Type B pancreatic cell (in vitro differentiated cells): ENCODE measurements at regions not wholly inside any gene's neighbourhood (a gene's known extent, or its start where the extent isn't known, plus 50 kb on each side); places are given as distances from the start of the nearest gene placed in this dataset.

Experiments
- DNase-seq: peaks from one replicate; pipeline ENCODE4 v3.0.0; 2021; ENCODE audit warnings: mixed read lengths; ENCODE audit not compliant: unreplicated experiment; ENCODE audit errors: extremely low spot score
- H3K27ac Mint-ChIP-seq: 2 replicates; pipeline ENCODE4 v1.8.0; 2021; ENCODE audit warnings: mild to moderate bottlenecking, mixed read lengths
- H3K27me3 Mint-ChIP-seq: 2 replicates; pipeline ENCODE4 v1.8.0; 2021; ENCODE audit warnings: mixed read lengths
- H3K36me3 Mint-ChIP-seq: 2 replicates; pipeline ENCODE4 v1.8.0; 2021; ENCODE audit warnings: mixed read lengths
- H3K4me1 Mint-ChIP-seq: one replicate; pipeline ENCODE4 v1.8.0; 2021; ENCODE audit warnings: mixed read lengths; ENCODE audit not compliant: unreplicated experiment
- H3K4me3 Mint-ChIP-seq: 2 replicates; pipeline ENCODE4 v1.8.0; 2021; ENCODE audit warnings: mild to moderate bottlenecking, mixed read lengths
- H3K9me3 Mint-ChIP-seq: 2 replicates; pipeline ENCODE4 v1.8.0; 2021; ENCODE audit warnings: mixed read lengths
- CTCF ChIP-seq: fragments of 200-600 bp; sonication (generic); conservative IDR thresholded peaks from 2 replicates; pipeline ENCODE4 v1.5.0; 2021; ENCODE audit warnings: antibody characterized with exemption, mild to moderate bottlenecking

GRCh38 chr20:51914758-51915157 lies 112.4 kb upstream of the SALL4 start:
- H3K9me3 Mint-ChIP-seq, result no peaks in the 10 kb centered on the region
- peak overlapping the region; percentile 79 for H3K27ac Mint-ChIP-seq
- H3K36me3 Mint-ChIP-seq, result no peaks in the 10 kb centered on the region
- peaks cover 47% of the 10 kb centered on the region for H3K4me1 Mint-ChIP-seq
- H3K27me3 Mint-ChIP-seq, result no peaks in the 10 kb centered on the region
- H3K4me3 Mint-ChIP-seq, result peak overlapping the region; percentile 21
- no peak for DNase-seq
- no peak for TF ChIP-seq CTCF

GRCh38 chr20:51910321-51911050 lies 108.2 kb upstream of the SALL4 start:
- no peak for DNase-seq
- Mint-ChIP-seq H3K36me3 (no peaks in the 10 kb centered on the region), H3K27ac (peak overlapping the region; percentile 39), H3K9me3 (peaks cover 5% of the 10 kb centered on the region), H3K27me3 (no peaks in the 10 kb centered on the region), H3K4me1 (peaks cover 42% of the 10 kb centered on the region), H3K4me3 (peak overlapping the region; percentile 48)
- no peak for TF ChIP-seq CTCF

- DNase-seq, result no peak
- H3K27me3 Mint-ChIP-seq, result no peaks in the 10 kb centered on the region
- peaks cover 35% of the 10 kb centered on the region for H3K4me1 Mint-ChIP-seq
- no peak overlapping the region for H3K4me3 Mint-ChIP-seq
- H3K9me3 Mint-ChIP-seq, result peaks cover 5% of the 10 kb centered on the region
- TF ChIP-seq CTCF, result no peak
- H3K36me3 Mint-ChIP-seq, result no peaks in the 10 kb centered on the region
- no peak overlapping the region for H3K27ac Mint-ChIP-seq
Measured at GRCh38 chr20:51906679-51907078, 104.4 kb upstream of the SALL4 start.

- no peak overlapping the region for H3K27ac Mint-ChIP-seq
- H3K9me3 Mint-ChIP-seq, result peaks cover 5% of the 10 kb centered on the region
- no peaks in the 10 kb centered on the region for H3K36me3 Mint-ChIP-seq
- H3K27me3 Mint-ChIP-seq, result no peaks in the 10 kb centered on the region
- peaks cover 29% of the 10 kb centered on the region for H3K4me1 Mint-ChIP-seq
- DNase-seq, result no peak
- no peak for TF ChIP-seq CTCF
- H3K4me3 Mint-ChIP-seq, result no peak overlapping the region
Measured at GRCh38 chr20:51906049-51906448, 103.7 kb upstream of the SALL4 start.

GRCh38 chr20:51902933-51903332 lies 100.6 kb upstream of the SALL4 start:
- H3K27me3 Mint-ChIP-seq, result no peaks in the 10 kb centered on the region
- H3K36me3 Mint-ChIP-seq, result no peaks in the 10 kb centered on the region
- no peak for DNase-seq
- H3K4me3 Mint-ChIP-seq, result no peak overlapping the region
- no peak for TF ChIP-seq CTCF
- H3K27ac Mint-ChIP-seq, result no peak overlapping the region
- H3K9me3 Mint-ChIP-seq, result peaks cover 5% of the 10 kb centered on the region
- peaks cover 13% of the 10 kb centered on the region for H3K4me1 Mint-ChIP-seq
